HG03095 (cell line): ENCODE measurements at regions not wholly inside any gene's neighbourhood (a gene's known extent, or its start where the extent isn't known, plus 50 kb on each side); places are given as distances from the start of the nearest gene placed in this dataset.

ENCODE experiments used
- ATAC-seq: cut with Tn5 transposase; IDR thresholded peaks from one replicate; pipeline ENCODE4 v1.9.1; 2021; ENCODE audit warnings: moderate library complexity; ENCODE audit not compliant: unreplicated experiment

- ATAC-seq: no peak
Observed at GRCh38 chr2:120401275-120402066, 55.5 kb downstream of the INHBB start.

GRCh38 chr2:120402067-120402433 lies 56.1 kb downstream of the INHBB start:
- ATAC-seq: no peak

- ATAC-seq: no peak
Observed at GRCh38 chr2:120402508-120402907, 56.6 kb downstream of the INHBB start.

- ATAC-seq: no peak
Observed at GRCh38 chr2:120403261-120403660, 57.3 kb downstream of the INHBB start.

GRCh38 chr2:120403676-120404075 lies 57.7 kb downstream of the INHBB start:
- no peak for ATAC-seq

GRCh38 chr2:120404274-120404673 lies 58.3 kb downstream of the INHBB start:
- ATAC-seq: no peak

- ATAC-seq: no peak
Observed at GRCh38 chr2:120404941-120405758, 59.2 kb downstream of the INHBB start.

GRCh38 chr2:120405759-120406099 lies 59.8 kb downstream of the INHBB start:
- ATAC-seq: no peak

- no peak for ATAC-seq
Observed at GRCh38 chr2:120406566-120406965, 60.6 kb downstream of the INHBB start.

GRCh38 chr2:120410487-120410886 lies 64.6 kb downstream of the INHBB start:
- ATAC-seq: no peak

GRCh38 chr2:120415060-120415459 lies 69.1 kb downstream of the INHBB start:
- no peak for ATAC-seq

GRCh38 chr2:120415728-120416509 lies 70.0 kb downstream of the INHBB start:
- ATAC-seq: no peak

GRCh38 chr2:120418174-120418787 lies 72.3 kb downstream of the INHBB start:
- ATAC-seq: no peak

- no peak for ATAC-seq
Observed at GRCh38 chr2:120419073-120419472, 73.1 kb downstream of the INHBB start.

GRCh38 chr2:120419955-120420354 lies 74.0 kb downstream of the INHBB start:
- ATAC-seq: no peak

- ATAC-seq: no peak
Observed at GRCh38 chr2:120421126-120421829, 75.3 kb downstream of the INHBB start.

- no peak for ATAC-seq
Observed at GRCh38 chr2:120421830-120422175, 75.9 kb downstream of the INHBB start.

- ATAC-seq: no peak
Observed at GRCh38 chr2:120422465-120423160, 76.7 kb downstream of the INHBB start.

- no peak for ATAC-seq
Observed at GRCh38 chr2:120423167-120423943, 77.4 kb downstream of the INHBB start.
